HK-2 (cell line): ENCODE measurements at regions not wholly inside any gene's neighbourhood (a gene's known extent, or its start where the extent isn't known, plus 50 kb on each side); places are given as distances from the start of the nearest gene placed in this dataset.
"Not testable (repeated sequence)": the region's sequence is repeated elsewhere in the genome, so short reads cannot be mapped to it uniquely, and the experiment has no call there.

Experiments used
- DNase-seq: peaks from one replicate; pipeline ENCODE4 v3.0.0-alpha.2; 2018; ENCODE audit not compliant: unreplicated experiment

GRCh38 chr12:9309749-9310148, 101.6 kb upstream of the PZP start:
- DNase-seq = not testable (repeated sequence)

GRCh38 chr12:9308745-9309144, 100.5 kb upstream of the PZP start:
- DNase-seq = not testable (repeated sequence)

GRCh38 chr12:9308163-9308562, 100.0 kb upstream of the PZP start:
- not testable (repeated sequence) for DNase-seq

GRCh38 chr12:9307255-9307654, 99.1 kb upstream of the PZP start:
- DNase-seq = not testable (repeated sequence)

GRCh38 chr12:9306004-9306403, 97.8 kb upstream of the PZP start:
- not testable (repeated sequence) for DNase-seq

GRCh38 chr12:9304540-9304939, 96.3 kb upstream of the PZP start:
- DNase-seq = not testable (repeated sequence)

DNA sequence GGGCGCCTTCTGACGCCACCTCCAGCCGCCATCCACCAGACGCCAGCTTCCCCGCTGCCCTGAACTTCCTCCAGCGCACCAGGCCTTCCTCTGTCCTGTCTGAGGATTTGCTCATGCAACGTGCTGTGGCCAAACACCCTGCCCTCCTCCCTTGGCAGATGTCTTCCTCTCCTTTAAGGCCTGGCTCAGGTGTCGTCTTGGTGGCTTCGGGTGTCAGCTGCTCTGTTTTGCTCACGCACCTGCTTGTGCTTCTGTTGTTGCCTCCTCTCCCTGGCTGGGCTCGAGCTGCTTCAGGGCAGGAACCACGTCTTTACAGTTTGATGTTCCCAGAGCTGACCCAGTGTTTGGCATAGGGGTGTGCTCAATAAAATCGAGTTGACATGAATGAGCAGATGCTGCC, 87.7 kb upstream of the PZP start:
- not testable (repeated sequence) for DNase-seq

GRCh38 chr12:9294072-9294620, 86.0 kb upstream of the PZP start:
- DNase-seq = not testable (repeated sequence)

DNA sequence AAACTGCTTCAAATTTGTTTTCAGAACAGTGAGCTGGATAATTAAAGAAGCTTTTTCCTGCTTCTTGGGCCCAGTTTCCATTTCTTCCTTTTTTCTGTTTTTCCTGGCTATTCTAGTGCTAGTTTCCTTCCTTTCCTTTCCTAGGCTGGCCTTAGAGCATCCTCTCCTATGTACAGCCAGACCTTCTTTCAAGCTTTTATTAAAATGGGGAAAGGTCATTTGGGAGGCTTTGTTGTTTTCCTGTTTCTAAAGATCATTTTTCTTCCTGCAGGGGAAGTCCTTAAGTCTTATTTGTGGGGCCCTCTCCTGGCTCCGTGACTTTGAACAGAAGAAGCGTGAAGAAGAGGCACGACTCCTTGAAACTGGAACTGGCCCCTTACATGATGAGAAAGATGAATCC, 85.2 kb upstream of the PZP start:
- DNase-seq = not testable (repeated sequence)

DNA sequence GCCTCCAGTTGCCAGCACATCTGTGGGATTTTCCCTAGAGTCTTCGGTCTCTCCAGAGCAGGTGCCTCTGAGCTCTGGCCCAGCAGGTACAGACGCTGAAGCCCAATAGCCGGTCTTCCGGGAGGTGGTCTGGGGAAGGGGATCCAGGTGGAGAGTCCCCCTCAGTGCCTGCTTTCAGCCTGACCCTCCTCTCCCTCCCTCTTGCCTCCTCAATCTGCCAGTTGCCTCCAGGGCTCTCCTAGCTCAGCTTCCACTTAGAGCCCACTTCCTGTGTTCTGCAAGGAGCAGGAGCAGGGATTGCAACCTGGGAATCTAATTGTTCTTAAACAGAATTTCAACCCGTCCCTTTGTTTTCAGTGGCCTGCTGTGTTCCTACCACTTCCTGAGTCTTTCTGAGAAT, 81.8 kb upstream of the PZP start:
- not testable (repeated sequence) for DNase-seq

GRCh38 chr12:9284724-9285123, 76.5 kb upstream of the PZP start:
- not testable (repeated sequence) for DNase-seq

DNA sequence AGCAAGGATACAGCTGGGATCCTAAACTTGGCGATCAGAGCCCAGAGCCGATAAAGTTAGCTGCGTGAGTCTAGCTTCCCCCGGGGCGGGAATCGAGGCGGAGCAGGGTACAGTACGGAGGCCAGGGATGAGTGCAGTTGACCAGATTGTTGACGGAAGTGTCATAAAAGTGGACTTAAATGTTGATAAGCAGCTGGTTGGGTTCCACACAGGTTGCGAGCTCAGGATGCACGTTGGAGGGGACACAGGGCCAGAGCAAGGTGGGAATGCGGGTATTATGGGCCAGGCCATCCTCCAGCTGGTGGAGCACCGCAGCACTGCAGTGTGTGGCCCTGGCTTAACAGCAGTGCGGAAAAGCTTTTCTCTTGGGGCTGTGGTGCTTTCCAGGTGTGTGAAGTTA, 76.0 kb upstream of the PZP start:
- peak; percentile 3 for DNase-seq

- DNase-seq = peak; percentile 64
Observed at GRCh38 chr12:9283346-9284095, 75.3 kb upstream of the PZP start.

- no peak for DNase-seq
Observed at GRCh38 chr12:9276990-9277389, 68.8 kb upstream of the PZP start.

- no peak for DNase-seq
Observed at GRCh38 chr12:9273276-9273675, 65.1 kb upstream of the PZP start.

DNA sequence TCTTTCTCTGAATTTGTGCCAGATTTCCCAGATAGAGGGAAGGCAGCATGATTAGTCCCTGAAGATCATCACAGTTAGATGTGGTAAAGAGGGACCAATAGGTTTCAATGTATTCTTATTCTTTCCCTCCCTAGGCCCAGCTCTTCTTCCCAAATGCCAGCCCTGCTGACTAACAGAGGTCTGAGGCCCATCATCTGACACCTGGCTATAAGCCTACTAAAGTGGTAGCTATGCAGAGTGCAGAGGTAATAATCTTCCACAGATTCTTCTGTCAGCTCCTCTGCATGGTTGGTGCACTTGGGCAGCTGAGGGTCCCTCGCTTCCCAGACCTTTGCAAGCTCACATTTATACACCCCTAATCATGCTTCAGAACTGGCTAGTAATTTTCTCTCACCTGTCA, 63.7 kb upstream of the PZP start:
- no peak for DNase-seq

- DNase-seq = no peak
Observed at GRCh38 chr12:9264546-9264945, 56.4 kb upstream of the PZP start.

DNA sequence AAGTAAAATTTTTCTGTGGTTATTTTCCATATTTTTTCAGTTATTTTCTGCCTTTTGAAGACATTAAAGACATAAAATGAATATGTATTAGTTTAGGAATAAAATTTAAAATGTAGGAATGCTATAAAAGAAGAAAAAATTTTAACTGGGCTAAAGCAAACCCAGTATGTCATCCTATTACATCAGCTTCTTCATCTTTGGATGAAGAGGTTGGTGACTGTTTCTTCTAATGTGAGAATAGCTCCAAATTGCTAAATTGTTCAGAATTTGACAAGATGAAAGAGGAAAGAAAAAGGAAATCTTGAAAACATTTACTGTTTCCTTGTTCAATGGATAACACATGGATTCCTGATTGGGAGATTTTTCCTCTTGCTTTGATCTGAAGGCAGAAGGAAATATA, 52.7 kb upstream of the PZP start:
- DNase-seq = no peak

GRCh38 chr12:9258676-9259075, 50.5 kb upstream of the PZP start:
- DNase-seq = no peak
